WTC11 (cell line): ENCODE measurements at regions not wholly inside any gene's neighbourhood (a gene's known extent, or its start where the extent isn't known, plus 50 kb on each side); places are given as distances from the start of the nearest gene placed in this dataset.
A peak's percentile ranks its signal among the peaks of the same experiment; 100 is the strongest.

ENCODE experiments used
- ATAC-seq: fragments of 200-7000 bp; cut with Tn5 transposase; 2 replicates; pipeline ENCODE4 v1.10.0; 2021; ENCODE audit warnings: mild to moderate bottlenecking, moderate library complexity
- CTCF ChIA-PET: fragments of 300-600 bp; sonication (Branson Sonifier 250); formaldehyde crosslinking; loops from one replicate; lab custom pipeline; 2021; ENCODE audit warnings: antibody characterized with exemption; lab: Charles Lee
- POLR2A ChIA-PET: fragments of 350-600 bp; sonication (Branson Sonifier 250); formaldehyde crosslinking; loops from one replicate; lab custom pipeline; 2021; ENCODE audit warnings: antibody characterized with exemption; lab: Charles Lee
- DNase-seq: peaks from one replicate; pipeline ENCODE4 v3.0.0; 2021; ENCODE audit warnings: low spot score
- H3K27ac Mint-ChIP-seq: 2 replicates; pipeline ENCODE4 v1.8.0; 2021; ENCODE audit warnings: mixed read lengths
- H3K27me3 Mint-ChIP-seq: 2 replicates; pipeline ENCODE4 v1.8.0; 2021; ENCODE audit warnings: low read depth, mild to moderate bottlenecking, moderate library complexity, mixed read lengths
- H3K36me3 Mint-ChIP-seq: 2 replicates; pipeline ENCODE4 v1.8.0; 2021; ENCODE audit warnings: mixed read lengths
- H3K4me1 Mint-ChIP-seq: 2 replicates; pipeline ENCODE4 v1.8.0; 2022; ENCODE audit warnings: mixed read lengths
- H3K4me3 Mint-ChIP-seq: 2 replicates; pipeline ENCODE4 v1.8.0; 2021; ENCODE audit warnings: mild to moderate bottlenecking, moderate library complexity, mixed read lengths
- H3K9me3 Mint-ChIP-seq: 2 replicates; pipeline ENCODE4 v1.8.0; 2021; ENCODE audit warnings: mixed read lengths
- EMX1 ChIP-seq: fragments of 250-450 bp; sonication (Bioruptor Pico); IDR thresholded peaks from 2 replicates; pipeline ENCODE4 v1.8.0; 2021; ENCODE audit warnings: mild to moderate bottlenecking
- FOXK1 ChIP-seq: sonication (generic); formaldehyde crosslinking; IDR thresholded peaks from 2 replicates; pipeline ENCODE4 v1.8.0; 2022; ENCODE audit warnings: mild to moderate bottlenecking, moderate library complexity, missing genetic modification reagents
- KAT7 ChIP-seq: sonication (generic); formaldehyde crosslinking; IDR thresholded peaks from 2 replicates; pipeline ENCODE4 v1.8.1; 2023; ENCODE audit warnings: missing genetic modification reagents, mild to moderate bottlenecking, borderline replicate concordance
- NFATC4 ChIP-seq: fragments of 250-450 bp; sonication (Bioruptor Pico); IDR thresholded peaks from 2 replicates; pipeline ENCODE4 v1.9.0; 2021; ENCODE audit warnings: mild to moderate bottlenecking
- NR2C2 ChIP-seq: sonication (generic); formaldehyde crosslinking; IDR thresholded peaks from 2 replicates; pipeline ENCODE4 v1.8.0; 2022; ENCODE audit warnings: mild to moderate bottlenecking, missing genetic modification reagents
- OVOL2 ChIP-seq: fragments of 250-450 bp; sonication (Bioruptor Pico); IDR thresholded peaks from 2 replicates; pipeline ENCODE4 v1.9.0; 2021; ENCODE audit warnings: mild to moderate bottlenecking, borderline replicate concordance
- RORB ChIP-seq: fragments of 250-450 bp; sonication (Bioruptor Pico); IDR thresholded peaks from 2 replicates; pipeline ENCODE4 v1.9.0; 2021; ENCODE audit warnings: mild to moderate bottlenecking
- SMAD3 ChIP-seq: sonication (generic); formaldehyde crosslinking; IDR thresholded peaks from 2 replicates; pipeline ENCODE4 v1.8.0; 2022; ENCODE audit warnings: missing genetic modification reagents, mild to moderate bottlenecking, borderline replicate concordance
- TEAD1 ChIP-seq: sonication (generic); formaldehyde crosslinking; IDR thresholded peaks from 2 replicates; pipeline ENCODE4 v1.8.0; 2022; ENCODE audit warnings: mild to moderate bottlenecking, missing genetic modification reagents
- ZBTB21 ChIP-seq: sonication (generic); formaldehyde crosslinking; IDR thresholded peaks from 2 replicates; pipeline ENCODE4 v1.8.1; 2023; ENCODE audit warnings: mild to moderate bottlenecking, missing genetic modification reagents, borderline replicate concordance
- ZNF317 ChIP-seq: sonication (generic); formaldehyde crosslinking; IDR thresholded peaks from 2 replicates; pipeline ENCODE4 v1.8.1; 2023; ENCODE audit warnings: low read depth, mild to moderate bottlenecking, moderate library complexity, missing genetic modification reagents, borderline replicate concordance
- ZNF416 ChIP-seq: fragments of 250-450 bp; sonication (Bioruptor Pico); IDR thresholded peaks from 2 replicates; pipeline ENCODE4 v1.9.0; 2021; ENCODE audit warnings: mild to moderate bottlenecking, inconsistent platforms
- TF ChIP-seq, protein P1 (sequence below): sonication (generic); formaldehyde crosslinking; IDR thresholded peaks from 2 replicates; pipeline ENCODE4 v1.8.0; 2022; ENCODE audit warnings: mild to moderate bottlenecking, missing genetic modification reagents
- TF ChIP-seq, protein P2 (sequence below): sonication (generic); formaldehyde crosslinking; IDR thresholded peaks from 2 replicates; pipeline ENCODE4 v1.8.1; 2023; ENCODE audit warnings: mild to moderate bottlenecking, missing genetic modification reagents, moderate library complexity
- TF ChIP-seq, protein P3 (sequence below): sonication (generic); formaldehyde crosslinking; IDR thresholded peaks from 2 replicates; pipeline ENCODE4 v1.8.1; 2023; ENCODE audit warnings: mild to moderate bottlenecking, missing genetic modification reagents
- TF ChIP-seq, protein P4 (sequence below): sonication (generic); formaldehyde crosslinking; IDR thresholded peaks from 2 replicates; pipeline ENCODE4 v1.8.0; 2022; ENCODE audit warnings: mild to moderate bottlenecking, missing genetic modification reagents
- TF ChIP-seq, protein P5 (sequence below): fragments of 250-450 bp; sonication (Bioruptor Pico); conservative IDR thresholded peaks from 2 replicates; pipeline ENCODE4 v1.9.0; 2021; ENCODE audit warnings: mild to moderate bottlenecking
- TF ChIP-seq, protein P6 (sequence below): sonication (generic); formaldehyde crosslinking; IDR thresholded peaks from 2 replicates; pipeline ENCODE4 v1.8.0; 2022; ENCODE audit warnings: missing genetic modification reagents
- TF ChIP-seq, protein P7 (sequence below): sonication (generic); formaldehyde crosslinking; IDR thresholded peaks from 2 replicates; pipeline ENCODE4 v1.8.1; 2022; ENCODE audit warnings: mild to moderate bottlenecking, moderate library complexity, missing genetic modification reagents

DNA sequence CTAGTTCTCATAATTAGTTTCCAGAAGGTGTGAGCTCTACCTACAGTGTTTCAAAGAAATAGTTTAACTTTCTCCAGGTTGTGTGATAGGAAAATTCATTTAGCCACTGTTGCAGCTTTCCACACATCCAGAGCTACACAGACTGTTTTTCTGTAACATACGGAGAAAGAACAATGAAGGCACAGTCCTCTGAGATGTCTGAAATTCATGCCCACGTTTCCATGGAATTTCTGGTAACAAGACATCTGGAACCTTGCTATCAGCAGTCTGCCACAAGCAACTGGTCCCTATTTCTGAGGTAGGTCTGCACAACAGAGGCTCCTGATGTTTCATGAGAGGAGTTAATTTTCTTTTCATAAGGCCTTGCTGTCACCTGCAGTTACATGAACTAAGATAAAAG is 273.3 kb upstream of the C11orf87 start:
- peaks cover 15% of the 10 kb centered on the region for H3K4me1 Mint-ChIP-seq
- TF ChIP-seq NR2C2 (CRISPR knock-in tag), result no peak
- no peak for TF ChIP-seq ZBTB21 (CRISPR knock-in tag)
- TF ChIP-seq, protein P1, sequence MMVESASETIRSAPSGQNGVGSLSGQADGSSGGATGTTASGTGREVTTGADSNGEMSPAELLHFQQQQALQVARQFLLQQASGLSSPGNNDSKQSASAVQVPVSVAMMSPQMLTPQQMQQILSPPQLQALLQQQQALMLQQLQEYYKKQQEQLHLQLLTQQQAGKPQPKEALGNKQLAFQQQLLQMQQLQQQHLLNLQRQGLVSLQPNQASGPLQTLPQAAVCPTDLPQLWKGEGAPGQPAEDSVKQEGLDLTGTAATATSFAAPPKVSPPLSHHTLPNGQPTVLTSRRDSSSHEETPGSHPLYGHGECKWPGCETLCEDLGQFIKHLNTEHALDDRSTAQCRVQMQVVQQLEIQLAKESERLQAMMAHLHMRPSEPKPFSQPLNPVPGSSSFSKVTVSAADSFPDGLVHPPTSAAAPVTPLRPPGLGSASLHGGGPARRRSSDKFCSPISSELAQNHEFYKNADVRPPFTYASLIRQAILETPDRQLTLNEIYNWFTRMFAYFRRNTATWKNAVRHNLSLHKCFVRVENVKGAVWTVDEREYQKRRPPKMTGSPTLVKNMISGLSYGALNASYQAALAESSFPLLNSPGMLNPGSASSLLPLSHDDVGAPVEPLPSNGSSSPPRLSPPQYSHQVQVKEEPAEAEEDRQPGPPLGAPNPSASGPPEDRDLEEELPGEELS (CRISPR knock-in tag), result no peak
- TF ChIP-seq SMAD3 (CRISPR knock-in tag), result no peak
- TF ChIP-seq, protein P2, sequence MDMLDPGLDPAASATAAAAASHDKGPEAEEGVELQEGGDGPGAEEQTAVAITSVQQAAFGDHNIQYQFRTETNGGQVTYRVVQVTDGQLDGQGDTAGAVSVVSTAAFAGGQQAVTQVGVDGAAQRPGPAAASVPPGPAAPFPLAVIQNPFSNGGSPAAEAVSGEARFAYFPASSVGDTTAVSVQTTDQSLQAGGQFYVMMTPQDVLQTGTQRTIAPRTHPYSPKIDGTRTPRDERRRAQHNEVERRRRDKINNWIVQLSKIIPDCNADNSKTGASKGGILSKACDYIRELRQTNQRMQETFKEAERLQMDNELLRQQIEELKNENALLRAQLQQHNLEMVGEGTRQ, result no peak
- no peak for TF ChIP-seq RORB (CRISPR knock-in tag)

DNA sequence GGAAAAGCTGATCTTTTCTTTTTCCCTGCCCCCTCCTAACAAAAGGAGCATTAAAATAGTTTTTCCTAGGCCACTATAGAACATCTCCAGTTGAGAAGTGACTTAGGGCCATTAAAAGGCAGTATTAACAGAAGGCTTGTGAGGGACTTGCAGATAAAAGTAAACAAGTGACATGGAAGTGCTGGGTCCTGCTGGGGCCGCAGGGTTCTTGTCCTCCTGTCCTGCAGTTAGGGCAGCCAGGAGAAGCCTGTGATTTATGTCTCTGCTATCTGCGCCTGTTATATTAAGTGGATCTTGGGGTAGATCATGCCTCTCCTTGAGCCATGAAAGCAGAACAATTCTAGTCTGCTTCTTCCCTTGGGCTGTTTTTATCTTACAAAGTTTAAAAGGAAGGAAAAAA is 271.4 kb upstream of the C11orf87 start:
- Mint-ChIP-seq H3K36me3 (no peaks in the 10 kb centered on the region), H3K9me3 (peaks cover 5% of the 10 kb centered on the region)
- TF ChIP-seq ZNF317 (CRISPR knock-in tag) (no peak), KAT7 (CRISPR knock-in tag) (no peak), EMX1 (CRISPR knock-in tag) (no peak), SMAD3 (CRISPR knock-in tag) (no peak)
- TF ChIP-seq, protein P3, sequence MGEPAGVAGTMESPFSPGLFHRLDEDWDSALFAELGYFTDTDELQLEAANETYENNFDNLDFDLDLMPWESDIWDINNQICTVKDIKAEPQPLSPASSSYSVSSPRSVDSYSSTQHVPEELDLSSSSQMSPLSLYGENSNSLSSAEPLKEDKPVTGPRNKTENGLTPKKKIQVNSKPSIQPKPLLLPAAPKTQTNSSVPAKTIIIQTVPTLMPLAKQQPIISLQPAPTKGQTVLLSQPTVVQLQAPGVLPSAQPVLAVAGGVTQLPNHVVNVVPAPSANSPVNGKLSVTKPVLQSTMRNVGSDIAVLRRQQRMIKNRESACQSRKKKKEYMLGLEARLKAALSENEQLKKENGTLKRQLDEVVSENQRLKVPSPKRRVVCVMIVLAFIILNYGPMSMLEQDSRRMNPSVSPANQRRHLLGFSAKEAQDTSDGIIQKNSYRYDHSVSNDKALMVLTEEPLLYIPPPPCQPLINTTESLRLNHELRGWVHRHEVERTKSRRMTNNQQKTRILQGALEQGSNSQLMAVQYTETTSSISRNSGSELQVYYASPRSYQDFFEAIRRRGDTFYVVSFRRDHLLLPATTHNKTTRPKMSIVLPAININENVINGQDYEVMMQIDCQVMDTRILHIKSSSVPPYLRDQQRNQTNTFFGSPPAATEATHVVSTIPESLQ, result no peak
- TF ChIP-seq, protein P4, sequence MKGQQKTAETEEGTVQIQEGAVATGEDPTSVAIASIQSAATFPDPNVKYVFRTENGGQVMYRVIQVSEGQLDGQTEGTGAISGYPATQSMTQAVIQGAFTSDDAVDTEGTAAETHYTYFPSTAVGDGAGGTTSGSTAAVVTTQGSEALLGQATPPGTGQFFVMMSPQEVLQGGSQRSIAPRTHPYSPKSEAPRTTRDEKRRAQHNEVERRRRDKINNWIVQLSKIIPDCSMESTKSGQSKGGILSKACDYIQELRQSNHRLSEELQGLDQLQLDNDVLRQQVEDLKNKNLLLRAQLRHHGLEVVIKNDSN (CRISPR knock-in tag), result no peak
- TF ChIP-seq, all 79 proteins: peak for 0
- Mint-ChIP-seq H3K4me3 (no peak overlapping the region), H3K27me3 (no peaks in the 10 kb centered on the region), H3K4me1 (peaks cover 15% of the 10 kb centered on the region), H3K27ac (0 out of 2 replicates have a peak overlapping the region, but pooled peaks have one; percentile 18)
- DNase-seq, result no peak
- ChIA-PET CTCF (interaction anchor here (0.9 kb wide), 1 partner anchor 44 kb away, joined by 3 read pairs; no protein-coding TSS in a partner anchor), POLR2A (no interaction called here)
- peak; percentile 18; the same call in 1 of the 2 replicates for ATAC-seq

More for the DNA sequence above, 273.3 kb upstream of the C11orf87 start:
- Mint-ChIP-seq H3K27me3 (no peaks in the 10 kb centered on the region; the same call in 1 of the 2 replicates), H3K36me3 (no peaks in the 10 kb centered on the region), H3K9me3 (peaks cover 8% of the 10 kb centered on the region), H3K27ac (no peak overlapping the region), H3K4me3 (no peak overlapping the region)
- ATAC-seq (no peak), DNase-seq (no peak)
- ChIA-PET POLR2A (interaction anchor here (0.7 kb wide), 1 partner anchor 31 kb away, joined by 3 read pairs; no protein-coding TSS in a partner anchor), CTCF (no interaction called here)

DNA sequence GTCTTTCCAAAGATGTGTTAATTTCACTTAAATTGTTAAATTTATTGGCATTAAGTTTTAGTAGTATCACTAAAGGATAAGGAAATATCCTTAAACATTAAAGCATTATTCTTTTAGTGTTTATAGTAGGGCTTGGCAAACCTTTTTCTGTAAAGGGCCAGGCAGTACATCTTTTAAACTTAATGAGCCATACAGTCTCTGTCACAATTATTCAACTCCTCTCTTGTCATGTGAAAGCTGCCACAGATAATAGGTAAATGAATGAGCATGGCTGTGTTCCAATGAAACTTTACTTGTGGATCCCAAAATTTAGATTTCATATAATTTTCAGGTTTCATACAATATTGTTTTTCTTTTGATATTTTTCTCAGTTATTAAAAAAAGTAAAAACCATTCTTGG is 268.2 kb upstream of the C11orf87 start:
- no peaks in the 10 kb centered on the region for H3K36me3 Mint-ChIP-seq
- peaks cover 10% of the 10 kb centered on the region for H3K9me3 Mint-ChIP-seq
- H3K27ac Mint-ChIP-seq, result no peak overlapping the region
- ATAC-seq (no peak), DNase-seq (no peak)
- ChIA-PET CTCF (no interaction called here), POLR2A (no interaction called here)
- 0 out of 2 replicates have a peak, but pooled peaks cover 3% of the 10 kb centered on the region for H3K4me1 Mint-ChIP-seq
- H3K27me3 Mint-ChIP-seq, result no peaks in the 10 kb centered on the region
- no peak overlapping the region for H3K4me3 Mint-ChIP-seq
- TF ChIP-seq RORB (CRISPR knock-in tag) (no peak), OVOL2 (no peak), ZNF416 (no peak), TEAD1 (no peak), FOXK1 (CRISPR knock-in tag) (no peak), NFATC4 (no peak), EMX1 (CRISPR knock-in tag) (no peak)
- TF ChIP-seq, protein P5, sequence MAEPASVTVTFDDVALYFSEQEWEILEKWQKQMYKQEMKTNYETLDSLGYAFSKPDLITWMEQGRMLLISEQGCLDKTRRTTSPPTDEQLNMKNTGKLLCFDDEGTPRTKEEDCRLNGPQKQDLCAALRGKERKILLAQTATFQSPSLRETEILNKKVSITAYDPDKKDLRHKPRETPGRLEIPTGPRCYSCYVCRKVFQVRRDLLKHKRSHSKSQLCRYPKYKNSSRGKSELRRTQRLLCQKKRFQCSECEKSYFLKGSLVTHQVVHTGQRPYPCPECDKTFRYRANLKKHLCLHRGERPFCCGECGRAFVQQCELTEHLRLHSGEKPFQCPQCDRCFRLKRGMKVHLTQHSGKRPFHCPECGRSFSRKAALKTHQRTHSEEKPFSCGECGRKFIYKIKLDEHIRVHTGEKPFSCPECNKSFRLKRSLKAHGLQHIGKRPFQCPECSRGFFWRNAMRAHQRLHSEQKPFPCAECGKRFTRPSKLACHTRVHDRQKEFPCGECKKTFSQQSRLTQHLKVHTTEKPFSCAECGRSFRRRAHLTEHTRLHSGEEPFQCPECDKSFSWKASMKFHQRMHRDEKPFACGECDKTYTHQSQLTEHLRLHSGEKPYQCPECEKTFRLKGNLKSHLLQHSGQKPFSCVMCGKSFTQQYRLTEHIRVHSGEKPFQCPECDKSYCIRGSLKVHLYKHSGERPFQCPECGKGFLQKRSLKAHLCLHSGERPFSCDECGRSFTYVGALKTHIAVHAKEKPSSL, result no peak
- TF ChIP-seq, protein P6, sequence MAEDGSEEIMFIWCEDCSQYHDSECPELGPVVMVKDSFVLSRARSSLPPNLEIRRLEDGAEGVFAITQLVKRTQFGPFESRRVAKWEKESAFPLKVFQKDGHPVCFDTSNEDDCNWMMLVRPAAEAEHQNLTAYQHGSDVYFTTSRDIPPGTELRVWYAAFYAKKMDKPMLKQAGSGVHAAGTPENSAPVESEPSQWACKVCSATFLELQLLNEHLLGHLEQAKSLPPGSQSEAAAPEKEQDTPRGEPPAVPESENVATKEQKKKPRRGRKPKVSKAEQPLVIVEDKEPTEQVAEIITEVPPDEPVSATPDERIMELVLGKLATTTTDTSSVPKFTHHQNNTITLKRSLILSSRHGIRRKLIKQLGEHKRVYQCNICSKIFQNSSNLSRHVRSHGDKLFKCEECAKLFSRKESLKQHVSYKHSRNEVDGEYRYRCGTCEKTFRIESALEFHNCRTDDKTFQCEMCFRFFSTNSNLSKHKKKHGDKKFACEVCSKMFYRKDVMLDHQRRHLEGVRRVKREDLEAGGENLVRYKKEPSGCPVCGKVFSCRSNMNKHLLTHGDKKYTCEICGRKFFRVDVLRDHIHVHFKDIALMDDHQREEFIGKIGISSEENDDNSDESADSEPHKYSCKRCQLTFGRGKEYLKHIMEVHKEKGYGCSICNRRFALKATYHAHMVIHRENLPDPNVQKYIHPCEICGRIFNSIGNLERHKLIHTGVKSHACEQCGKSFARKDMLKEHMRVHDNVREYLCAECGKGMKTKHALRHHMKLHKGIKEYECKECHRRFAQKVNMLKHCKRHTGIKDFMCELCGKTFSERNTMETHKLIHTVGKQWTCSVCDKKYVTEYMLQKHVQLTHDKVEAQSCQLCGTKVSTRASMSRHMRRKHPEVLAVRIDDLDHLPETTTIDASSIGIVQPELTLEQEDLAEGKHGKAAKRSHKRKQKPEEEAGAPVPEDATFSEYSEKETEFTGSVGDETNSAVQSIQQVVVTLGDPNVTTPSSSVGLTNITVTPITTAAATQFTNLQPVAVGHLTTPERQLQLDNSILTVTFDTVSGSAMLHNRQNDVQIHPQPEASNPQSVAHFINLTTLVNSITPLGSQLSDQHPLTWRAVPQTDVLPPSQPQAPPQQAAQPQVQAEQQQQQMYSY (CRISPR knock-in tag), result no peak
- TF ChIP-seq, protein P7, sequence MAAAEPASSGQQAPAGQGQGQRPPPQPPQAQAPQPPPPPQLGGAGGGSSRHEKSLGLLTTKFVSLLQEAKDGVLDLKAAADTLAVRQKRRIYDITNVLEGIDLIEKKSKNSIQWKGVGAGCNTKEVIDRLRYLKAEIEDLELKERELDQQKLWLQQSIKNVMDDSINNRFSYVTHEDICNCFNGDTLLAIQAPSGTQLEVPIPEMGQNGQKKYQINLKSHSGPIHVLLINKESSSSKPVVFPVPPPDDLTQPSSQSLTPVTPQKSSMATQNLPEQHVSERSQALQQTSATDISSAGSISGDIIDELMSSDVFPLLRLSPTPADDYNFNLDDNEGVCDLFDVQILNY (CRISPR knock-in tag), result no peak
